OCI-M1 (cell line): ENCODE measurements at regions not wholly inside any gene's neighbourhood (a gene's known extent, or its start where the extent isn't known, plus 50 kb on each side); places are given as distances from the start of the nearest gene placed in this dataset.
"Not testable (repeated sequence)": the region's sequence is repeated elsewhere in the genome, so short reads cannot be mapped to it uniquely, and the experiment has no call there.

ENCODE experiments used
- DNase-seq: peaks from one replicate; lab custom pipeline; 2025; lab: John Stamatoyannopoulos, UW

- no peak for DNase-seq
These were observed 161.5 kb downstream of the TMEM132E start for GRCh38 chr17:34740565-34741520.

- no peak for DNase-seq
These were observed 160.0 kb downstream of the TMEM132E start for GRCh38 chr17:34739386-34739785.

GRCh38 chr17:34737673-34738072 lies 158.3 kb downstream of the TMEM132E start:
- not testable (repeated sequence) for DNase-seq

DNA sequence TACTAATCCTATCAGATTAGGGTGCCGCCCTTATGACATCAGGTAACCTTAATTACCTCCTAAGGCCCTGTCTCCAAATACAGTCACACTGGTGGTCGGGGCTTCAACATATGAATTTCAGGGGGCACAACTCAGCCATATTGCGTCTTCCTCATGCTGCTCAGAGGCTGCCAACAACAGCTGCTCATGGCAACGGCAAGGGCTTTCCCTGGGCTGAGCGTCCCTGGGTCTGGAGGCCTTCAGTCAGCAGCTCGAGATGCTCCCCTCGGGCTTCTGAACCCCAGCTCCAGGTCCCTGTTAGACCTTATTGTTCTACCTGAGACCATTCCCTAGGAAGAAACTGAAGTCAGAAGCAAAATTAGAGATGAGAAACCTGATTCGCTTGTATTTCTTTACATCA lies 157.2 kb downstream of the TMEM132E start:
- DNase-seq = no peak

DNA sequence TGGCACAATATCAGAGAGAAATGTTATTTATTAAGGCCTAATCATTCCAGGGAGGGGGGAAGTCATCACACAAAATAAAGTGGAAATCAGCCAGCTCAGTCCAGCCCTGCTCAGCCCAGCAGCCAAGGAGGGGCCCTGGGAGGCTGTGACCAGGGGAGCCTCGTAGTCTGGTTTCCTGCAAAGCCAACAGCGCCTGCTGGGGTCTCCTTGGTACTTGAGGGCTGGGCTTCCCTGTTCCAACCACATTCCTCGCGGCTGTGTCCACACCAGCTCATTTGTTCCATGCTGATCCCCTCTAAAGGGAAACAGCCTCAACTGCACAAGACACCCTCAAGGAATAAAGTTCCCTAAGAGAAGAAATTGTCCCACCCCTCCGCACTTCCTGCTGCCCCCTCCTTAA lies 154.0 kb downstream of the TMEM132E start:
- no peak for DNase-seq

DNA sequence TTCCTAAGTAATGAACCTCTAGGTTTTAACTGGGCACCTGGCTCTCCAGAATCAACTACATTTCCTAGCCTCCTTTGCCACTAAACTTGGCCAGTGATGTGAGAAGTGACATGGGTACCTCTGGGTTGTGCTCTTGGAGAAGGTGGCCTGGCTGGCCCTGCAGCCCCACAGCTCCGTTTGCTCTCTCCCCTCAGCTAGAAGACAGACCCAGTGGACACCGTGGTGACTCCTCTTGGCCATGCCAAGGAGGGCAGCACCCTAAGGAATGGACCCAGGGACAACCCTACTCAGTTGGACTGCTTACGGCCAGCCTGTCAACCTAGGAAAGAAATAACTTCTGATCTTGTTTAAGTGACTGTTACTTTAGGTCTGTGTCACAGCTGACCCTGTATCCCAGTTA lies 151.4 kb downstream of the TMEM132E start:
- DNase-seq = no peak

GRCh38 chr17:34728771-34729310 lies 149.5 kb downstream of the TMEM132E start:
- DNase-seq = no peak

DNA sequence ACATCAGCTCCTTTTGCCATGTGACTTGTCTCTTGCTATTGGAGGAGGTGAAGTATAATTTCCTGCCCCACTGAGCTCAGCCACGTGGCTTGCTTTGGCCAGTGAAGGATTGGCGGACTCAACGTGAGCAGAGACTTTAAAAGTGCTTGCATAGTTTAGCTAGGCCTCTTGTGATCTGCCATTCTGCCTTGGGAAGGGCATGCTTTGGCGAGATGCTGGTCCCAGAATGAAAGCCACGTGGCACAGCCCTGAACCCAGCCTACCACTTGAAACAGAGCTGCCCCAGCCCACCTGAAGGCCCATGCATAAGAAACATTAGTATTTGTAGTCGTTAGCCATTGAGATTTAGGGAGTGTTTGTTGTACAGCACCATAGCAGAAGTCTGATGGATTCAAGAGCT lies 148.2 kb downstream of the TMEM132E start:
- DNase-seq = no peak

- DNase-seq = no peak
These were observed 147.4 kb downstream of the TMEM132E start for GRCh38 chr17:34726536-34727384.

DNA sequence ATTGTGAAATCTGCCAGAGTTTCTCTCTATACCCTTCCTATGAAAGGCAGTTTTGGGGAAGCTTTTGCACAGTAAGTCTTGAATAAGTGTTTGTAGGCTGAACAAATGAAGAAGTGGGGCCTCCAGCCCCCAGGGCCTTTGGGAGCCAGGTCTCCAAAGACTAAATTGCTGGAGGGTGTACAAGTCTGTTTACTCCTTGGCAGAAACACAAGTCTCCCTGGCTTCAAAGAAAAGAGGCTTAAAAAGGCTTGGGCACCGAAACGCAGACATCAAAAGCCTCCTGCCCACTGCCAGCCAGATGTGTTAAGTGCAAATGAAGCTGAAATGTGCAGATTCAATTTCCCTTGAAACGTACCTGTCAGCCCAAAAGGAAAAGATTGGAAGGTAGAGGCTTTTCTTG lies 146.3 kb downstream of the TMEM132E start:
- no peak for DNase-seq

GRCh38 chr17:34725008-34725407 lies 145.6 kb downstream of the TMEM132E start:
- DNase-seq = no peak

GRCh38 chr17:34723875-34724274 lies 144.5 kb downstream of the TMEM132E start:
- no peak for DNase-seq

DNA sequence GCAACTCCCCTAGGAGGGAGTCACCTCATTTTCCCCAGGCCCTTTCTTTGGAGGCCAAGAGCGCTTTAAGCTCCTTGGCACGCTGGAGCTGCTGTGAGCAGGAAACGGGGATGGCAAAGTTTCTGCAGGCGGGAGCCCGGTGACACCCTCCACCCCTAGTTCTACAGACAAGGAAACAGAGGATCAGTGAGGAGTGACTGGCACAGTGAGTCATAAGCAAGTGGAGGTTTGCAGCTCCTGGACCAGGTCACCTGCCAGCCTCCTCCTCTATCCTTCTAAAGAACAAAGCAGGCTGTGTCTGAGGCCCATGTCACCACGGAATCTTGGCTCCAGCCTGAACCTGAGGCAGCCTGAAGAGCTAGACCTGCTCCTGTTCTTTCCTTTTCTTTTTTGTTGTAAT lies 141.9 kb downstream of the TMEM132E start:
- DNase-seq = no peak

DNA sequence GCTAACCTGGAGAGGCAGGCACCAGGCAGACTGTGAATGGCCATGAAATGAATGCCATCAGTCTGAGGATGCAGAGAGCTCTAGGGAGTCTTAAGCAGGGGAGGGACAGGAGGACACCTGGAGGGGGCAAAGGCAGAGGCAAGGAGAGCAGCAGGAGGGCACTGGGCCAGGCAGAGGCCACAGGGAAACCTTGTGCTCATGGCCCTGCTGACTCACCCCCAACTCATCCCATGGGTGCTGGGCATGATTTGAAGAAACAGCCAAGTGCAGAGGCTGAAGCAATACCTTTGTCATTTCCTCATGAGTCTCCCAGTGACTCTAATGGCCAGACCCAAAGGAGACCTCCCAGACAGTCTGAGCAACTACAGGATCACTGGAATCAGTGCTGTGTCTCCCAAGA lies 141.4 kb downstream of the TMEM132E start:
- DNase-seq = no peak

DNA sequence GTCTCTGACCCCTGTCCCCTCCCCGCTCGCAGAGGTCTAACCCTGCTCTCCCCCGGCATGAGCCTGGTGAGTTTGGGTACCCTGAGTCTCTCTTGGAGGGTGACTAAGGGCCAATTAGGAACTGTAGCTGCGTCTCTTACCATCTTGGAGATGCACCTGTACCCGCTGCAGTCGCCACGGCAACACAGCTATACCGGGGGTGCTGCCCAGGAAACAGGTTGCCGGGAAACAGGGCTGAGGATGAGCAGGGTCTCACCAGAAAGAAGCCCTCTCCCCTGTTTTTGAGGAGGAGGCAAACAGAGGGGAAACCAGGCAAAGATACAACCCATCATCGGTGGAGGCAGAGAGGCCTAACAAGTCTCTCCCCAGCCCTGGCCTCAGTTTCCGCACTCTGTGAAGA lies 140.2 kb downstream of the TMEM132E start:
- DNase-seq = no peak

DNA sequence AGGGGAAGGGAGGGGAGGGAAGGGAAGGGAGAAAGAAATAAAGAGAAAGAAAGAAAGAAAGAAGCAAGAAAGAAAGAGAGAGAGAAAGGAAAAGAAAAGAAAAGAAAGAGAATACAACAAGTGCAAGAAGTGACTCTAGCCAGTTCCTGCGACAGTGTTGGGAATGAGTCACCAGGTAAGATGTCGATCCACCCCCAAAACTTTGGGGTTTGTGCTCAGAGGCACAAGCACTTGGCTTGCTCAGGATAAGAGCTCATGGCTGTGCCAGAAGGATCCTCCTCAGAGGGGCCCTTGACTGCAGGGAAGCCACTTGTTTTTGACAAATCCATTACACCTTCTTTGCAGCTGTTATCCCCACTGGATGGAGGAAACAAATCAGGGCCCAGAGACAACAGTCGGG lies 137.7 kb downstream of the TMEM132E start:
- no peak for DNase-seq

- no peak for DNase-seq
These were observed 136.9 kb downstream of the TMEM132E start for GRCh38 chr17:34716291-34716690.

GRCh38 chr17:34715504-34715903 lies 136.1 kb downstream of the TMEM132E start:
- no peak for DNase-seq

DNA sequence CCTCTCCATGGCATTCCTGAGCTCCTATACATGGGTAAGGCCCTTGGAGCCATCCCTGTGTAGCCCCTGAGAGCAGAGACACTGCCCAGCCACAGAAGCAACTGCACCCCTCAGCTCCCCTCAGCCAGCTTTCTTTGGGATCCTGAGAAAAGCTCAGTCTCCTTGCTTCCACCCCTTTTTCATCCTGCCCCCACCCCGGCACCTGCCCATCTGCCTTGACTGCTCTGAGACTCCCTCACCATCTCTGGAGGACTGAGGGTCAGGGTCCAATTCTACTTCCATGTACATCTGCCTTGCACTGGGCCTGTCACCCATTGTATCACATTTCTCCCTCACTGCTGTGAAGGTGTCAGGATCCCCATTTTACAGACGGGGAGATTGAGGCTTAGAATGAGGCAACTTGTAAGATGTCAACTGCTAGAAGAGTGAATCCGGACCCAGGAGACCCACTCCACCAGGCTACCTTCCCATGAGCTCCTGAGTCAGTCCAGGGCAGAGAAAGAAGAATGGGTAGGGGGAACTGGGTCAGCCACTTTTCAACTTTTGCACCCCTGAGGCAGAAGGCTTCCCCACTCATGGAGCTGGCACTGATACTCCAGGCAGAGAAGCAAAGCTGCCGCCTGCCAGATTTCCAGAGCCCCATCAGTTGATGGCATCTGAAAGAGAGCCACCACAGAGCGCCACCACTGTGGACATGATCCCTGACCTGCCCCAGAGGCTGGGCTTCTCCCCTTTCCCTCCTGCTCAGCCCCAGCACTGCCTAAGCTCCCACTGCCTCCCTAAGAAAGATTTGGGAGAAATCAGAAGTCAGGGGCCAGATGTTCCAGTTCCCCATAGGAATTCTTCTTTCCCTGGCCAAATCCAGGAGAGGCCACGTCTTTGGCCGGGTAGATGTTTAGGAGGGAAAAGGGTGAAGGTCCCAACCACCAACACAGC lies 135.4 kb downstream of the TMEM132E start:
- DNase-seq = no peak

DNA sequence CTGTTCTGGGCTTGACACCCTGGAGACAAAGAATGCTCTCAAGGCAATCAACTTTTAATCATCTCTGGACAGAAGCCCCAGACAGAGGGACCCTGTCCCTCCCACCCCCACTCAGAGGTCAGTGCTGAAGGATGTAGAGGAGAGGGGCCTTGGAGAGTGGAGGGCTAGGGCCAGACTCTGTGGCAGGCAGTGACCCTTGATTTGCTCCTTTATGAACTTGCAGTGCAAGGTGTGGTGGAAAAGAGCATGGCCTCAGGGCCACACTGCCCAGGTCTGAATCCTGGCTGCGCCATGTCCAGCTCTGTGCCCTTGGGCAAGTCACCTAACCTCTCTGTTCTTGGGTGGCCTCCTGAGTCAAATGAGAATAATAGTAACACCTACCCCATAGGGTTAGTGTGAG lies 134.3 kb downstream of the TMEM132E start:
- DNase-seq = no peak

- no peak for DNase-seq
These were observed 133.3 kb downstream of the TMEM132E start for GRCh38 chr17:34712481-34713195.
